Ishikawa (cell line): ENCODE measurements at regions not wholly inside any gene's neighbourhood (a gene's known extent, or its start where the extent isn't known, plus 50 kb on each side); places are given as distances from the start of the nearest gene placed in this dataset.

Source experiments
- CEBPB ChIP-seq: IDR thresholded peaks from 2 replicates; pipeline ENCODE4 v1.6.1; 2012
- CREB1 ChIP-seq: IDR thresholded peaks from 2 replicates; pipeline ENCODE4 v1.6.1; 2012; ENCODE audit warnings: low read depth
- EGR1 ChIP-seq: IDR thresholded peaks from 2 replicates; pipeline ENCODE4 v1.6.1; 2012
- EP300 ChIP-seq: IDR thresholded peaks from 2 replicates; pipeline ENCODE4 v1.6.1; 2012; ENCODE audit warnings: borderline replicate concordance
- FOXM1 ChIP-seq: IDR thresholded peaks from 2 replicates; pipeline ENCODE4 v1.6.1; 2012; ENCODE audit warnings: low read depth, borderline replicate concordance
- MAX ChIP-seq: IDR thresholded peaks from 2 replicates; pipeline ENCODE4 v1.6.1; 2012
- NFIC ChIP-seq: IDR thresholded peaks from 2 replicates; pipeline ENCODE4 v1.6.1; 2012
- RAD21 ChIP-seq: IDR thresholded peaks from 2 replicates; pipeline ENCODE4 v1.6.1; 2012; ENCODE audit warnings: low read depth
- REST ChIP-seq: IDR thresholded peaks from 2 replicates; pipeline ENCODE4 v1.6.1; 2012; ENCODE audit warnings: low read depth, mild to moderate bottlenecking
- TAF1 ChIP-seq: IDR thresholded peaks from 2 replicates; pipeline ENCODE4 v1.6.1; 2012; ENCODE audit warnings: low read depth, mild to moderate bottlenecking
- TCF12 ChIP-seq: IDR thresholded peaks from 2 replicates; pipeline ENCODE4 v1.6.1; 2012; ENCODE audit warnings: low read depth
- TEAD4 ChIP-seq: IDR thresholded peaks from 2 replicates; pipeline ENCODE4 v1.6.1; 2012
- USF1 ChIP-seq: IDR thresholded peaks from 2 replicates; pipeline ENCODE4 v1.6.1; 2012
- YY1 ChIP-seq: IDR thresholded peaks from 2 replicates; pipeline ENCODE4 v1.6.1; 2012; ENCODE audit warnings: low read depth
- ZBTB7A ChIP-seq: IDR thresholded peaks from 2 replicates; pipeline ENCODE4 v1.6.1; 2012; ENCODE audit warnings: low read depth

- TF ChIP-seq CREB1 (no peak), TEAD4 (no peak)
Observed at GRCh38 chr14:76946753-76947077, 81.8 kb downstream of the IRF2BPL start.

GRCh38 chr14:76943072-76943471, 85.4 kb downstream of the IRF2BPL start:
- no peak for TF ChIP-seq CREB1
- no peak for TF ChIP-seq FOXM1

- no peak for TF ChIP-seq EGR1
Observed at GRCh38 chr14:76941946-76942805, 86.3 kb downstream of the IRF2BPL start.

- no peak for TF ChIP-seq FOXM1
- TF ChIP-seq MAX = no peak
- TF ChIP-seq REST = no peak
- no peak for TF ChIP-seq CREB1
- no peak for TF ChIP-seq ZBTB7A
- no peak for TF ChIP-seq TAF1
- TF ChIP-seq RAD21 = no peak
- no peak for TF ChIP-seq TCF12
- TF ChIP-seq TEAD4 = no peak
- TF ChIP-seq CEBPB = no peak
- no peak for TF ChIP-seq NFIC
- TF ChIP-seq YY1 = no peak
- no peak for TF ChIP-seq USF1
- TF ChIP-seq EP300 = no peak
- no peak for TF ChIP-seq EGR1
Observed at GRCh38 chr14:76941544-76941943, 87.0 kb downstream of the IRF2BPL start.

- TF ChIP-seq FOXM1 = no peak
- no peak for TF ChIP-seq TAF1
- no peak for TF ChIP-seq MAX
- no peak for TF ChIP-seq NFIC
- no peak for TF ChIP-seq RAD21
- no peak for TF ChIP-seq CREB1
- no peak for TF ChIP-seq TEAD4
- no peak for TF ChIP-seq EGR1
- TF ChIP-seq YY1 = no peak
- TF ChIP-seq REST = no peak
- TF ChIP-seq CEBPB = no peak
- no peak for TF ChIP-seq TCF12
- TF ChIP-seq ZBTB7A = no peak
Observed at GRCh38 chr14:76940021-76940760, 88.3 kb downstream of the IRF2BPL start.

GRCh38 chr14:76939015-76939742, 89.3 kb downstream of the IRF2BPL start:
- TF ChIP-seq TEAD4 = no peak
- no peak for TF ChIP-seq USF1
- TF ChIP-seq CREB1 = no peak
- TF ChIP-seq REST = no peak
- no peak for TF ChIP-seq ZBTB7A
